ENCODE measurements at regions not wholly inside any gene's neighbourhood (a gene's known extent, or its start where the extent isn't known, plus 50 kb on each side); places are given as distances from the start of the nearest gene placed in this dataset.

DNA sequence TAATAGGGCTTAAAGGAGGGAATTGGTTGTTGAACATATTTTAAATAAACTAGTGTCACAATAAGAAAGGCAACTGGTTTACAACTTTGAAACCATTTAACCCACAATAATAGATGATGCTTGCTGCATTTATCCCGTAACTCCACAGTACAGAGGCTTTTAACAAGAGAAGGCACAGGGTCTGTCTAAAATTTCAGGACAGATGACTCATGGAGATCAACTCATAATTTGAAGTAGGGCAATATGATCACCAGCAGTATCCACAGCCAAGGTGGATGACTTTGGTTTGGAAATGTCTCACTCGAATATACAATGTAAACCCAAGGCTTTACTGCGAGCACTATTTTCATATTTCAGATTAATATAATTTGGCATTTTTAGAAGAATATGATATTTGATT lies 340.2 kb downstream of the LRIG3 start:
- H3K9me2 ChIP-seq (ENCODE audit: insufficient read depth), result no peaks in the 10 kb centered on the region
- ChIA-PET CTCF (no interaction called here), POLR2A (no interaction called here), RAD21 (ENCODE audit: low non-redundant PET in 1 of 2, low total read pairs in 2 of 2, uncharacterized antibody in 2 of 2, unreplicated experiment in 2 of 2) (no interaction called here)
- H3K27ac ChIP-seq (ENCODE audit: low read depth, low read length), result no peak overlapping the region
- no peaks in the 10 kb centered on the region for H3K79me2 ChIP-seq (ENCODE audit: insufficient read depth, low read length)
- no peaks in the 10 kb centered on the region for H3K9me3 ChIP-seq (ENCODE audit: control insufficient read depth in 1 of 2, insufficient read depth in 1 of 2, low read depth in 1 of 2, low read length in 2 of 2)
- peaks cover 4 to 11% of the 10 kb centered on the region in 2 experiments; a peak in 2 of 4 replicates for H3K4me1 ChIP-seq (ENCODE audit: control insufficient read depth in 1 of 2, insufficient read depth in 2 of 2, low read length in 2 of 2)
- DNase-seq (ENCODE audit: low read depth, low spot score) (no peak), ATAC-seq (no peak)
- H3K9ac ChIP-seq (ENCODE audit: low read length), result no peak overlapping the region
- TF ChIP-seq CBX3 (IDR thresholded peaks at IDR 0.05; ENCODE audit: low read depth) (no peak), ZFX (IDR thresholded peaks at IDR 0.05) (no peak), ZNF274 (IDR thresholded peaks at IDR 0.05; ENCODE audit: low read depth, low read length) (no peak), SRF (IDR thresholded peaks at IDR 0.05; ENCODE audit: low read depth) (no peak), EZH2 (IDR thresholded peaks at IDR 0.05) (no peak), SP1 (IDR thresholded peaks at IDR 0.05; ENCODE audit: low read depth) (no peak), TCF7L2 (IDR thresholded peaks at IDR 0.05; ENCODE audit: borderline replicate concordance, extremely low read depth, insufficient read depth, insufficient read length) (no peak)
- TF ChIP-seq, protein P1, sequence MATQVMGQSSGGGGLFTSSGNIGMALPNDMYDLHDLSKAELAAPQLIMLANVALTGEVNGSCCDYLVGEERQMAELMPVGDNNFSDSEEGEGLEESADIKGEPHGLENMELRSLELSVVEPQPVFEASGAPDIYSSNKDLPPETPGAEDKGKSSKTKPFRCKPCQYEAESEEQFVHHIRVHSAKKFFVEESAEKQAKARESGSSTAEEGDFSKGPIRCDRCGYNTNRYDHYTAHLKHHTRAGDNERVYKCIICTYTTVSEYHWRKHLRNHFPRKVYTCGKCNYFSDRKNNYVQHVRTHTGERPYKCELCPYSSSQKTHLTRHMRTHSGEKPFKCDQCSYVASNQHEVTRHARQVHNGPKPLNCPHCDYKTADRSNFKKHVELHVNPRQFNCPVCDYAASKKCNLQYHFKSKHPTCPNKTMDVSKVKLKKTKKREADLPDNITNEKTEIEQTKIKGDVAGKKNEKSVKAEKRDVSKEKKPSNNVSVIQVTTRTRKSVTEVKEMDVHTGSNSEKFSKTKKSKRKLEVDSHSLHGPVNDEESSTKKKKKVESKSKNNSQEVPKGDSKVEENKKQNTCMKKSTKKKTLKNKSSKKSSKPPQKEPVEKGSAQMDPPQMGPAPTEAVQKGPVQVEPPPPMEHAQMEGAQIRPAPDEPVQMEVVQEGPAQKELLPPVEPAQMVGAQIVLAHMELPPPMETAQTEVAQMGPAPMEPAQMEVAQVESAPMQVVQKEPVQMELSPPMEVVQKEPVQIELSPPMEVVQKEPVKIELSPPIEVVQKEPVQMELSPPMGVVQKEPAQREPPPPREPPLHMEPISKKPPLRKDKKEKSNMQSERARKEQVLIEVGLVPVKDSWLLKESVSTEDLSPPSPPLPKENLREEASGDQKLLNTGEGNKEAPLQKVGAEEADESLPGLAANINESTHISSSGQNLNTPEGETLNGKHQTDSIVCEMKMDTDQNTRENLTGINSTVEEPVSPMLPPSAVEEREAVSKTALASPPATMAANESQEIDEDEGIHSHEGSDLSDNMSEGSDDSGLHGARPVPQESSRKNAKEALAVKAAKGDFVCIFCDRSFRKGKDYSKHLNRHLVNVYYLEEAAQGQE (IDR thresholded peaks at IDR 0.05; ENCODE audit: low read depth), result no peak
- TF ChIP-seq, protein P2, sequence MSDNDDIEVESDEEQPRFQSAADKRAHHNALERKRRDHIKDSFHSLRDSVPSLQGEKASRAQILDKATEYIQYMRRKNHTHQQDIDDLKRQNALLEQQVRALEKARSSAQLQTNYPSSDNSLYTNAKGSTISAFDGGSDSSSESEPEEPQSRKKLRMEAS (IDR thresholded peaks at IDR 0.05), result no peak
- TF ChIP-seq, protein P3, sequence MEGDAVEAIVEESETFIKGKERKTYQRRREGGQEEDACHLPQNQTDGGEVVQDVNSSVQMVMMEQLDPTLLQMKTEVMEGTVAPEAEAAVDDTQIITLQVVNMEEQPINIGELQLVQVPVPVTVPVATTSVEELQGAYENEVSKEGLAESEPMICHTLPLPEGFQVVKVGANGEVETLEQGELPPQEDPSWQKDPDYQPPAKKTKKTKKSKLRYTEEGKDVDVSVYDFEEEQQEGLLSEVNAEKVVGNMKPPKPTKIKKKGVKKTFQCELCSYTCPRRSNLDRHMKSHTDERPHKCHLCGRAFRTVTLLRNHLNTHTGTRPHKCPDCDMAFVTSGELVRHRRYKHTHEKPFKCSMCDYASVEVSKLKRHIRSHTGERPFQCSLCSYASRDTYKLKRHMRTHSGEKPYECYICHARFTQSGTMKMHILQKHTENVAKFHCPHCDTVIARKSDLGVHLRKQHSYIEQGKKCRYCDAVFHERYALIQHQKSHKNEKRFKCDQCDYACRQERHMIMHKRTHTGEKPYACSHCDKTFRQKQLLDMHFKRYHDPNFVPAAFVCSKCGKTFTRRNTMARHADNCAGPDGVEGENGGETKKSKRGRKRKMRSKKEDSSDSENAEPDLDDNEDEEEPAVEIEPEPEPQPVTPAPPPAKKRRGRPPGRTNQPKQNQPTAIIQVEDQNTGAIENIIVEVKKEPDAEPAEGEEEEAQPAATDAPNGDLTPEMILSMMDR (IDR thresholded peaks at IDR 0.05 in 2 of 3, conservative IDR thresholded peaks at IDR 0.05 in 1 of 3; ENCODE audit: borderline replicate concordance in 1 of 3, insufficient read depth in 1 of 3, low read depth in 2 of 3, low read length in 2 of 3), result no peak
- no peak overlapping the region for H2AFZ ChIP-seq (ENCODE audit: low read depth, low read length, poor library complexity, severe bottlenecking)
- intact Hi-C loops (cut with micrococcal nuclease), result no loop called here
- H3K4me3 ChIP-seq (replicated peaks in 1 of 2; ENCODE audit: low read depth in 1 of 2, low read length in 2 of 2), result no peak overlapping the region
- H3K27me3 ChIP-seq (ENCODE audit: insufficient read depth, low read length), result no peaks in the 10 kb centered on the region
- no TSS peak for BruUV-seq (replicated peaks)
- H4K20me1 ChIP-seq (ENCODE audit: insufficient read depth), result no peaks in the 10 kb centered on the region
- no peaks in the 10 kb centered on the region for H3K36me3 ChIP-seq (ENCODE audit: control insufficient read depth in 1 of 2, insufficient read depth in 2 of 2, low read length in 2 of 2)
- no peak overlapping the region for H3K4me2 ChIP-seq (ENCODE audit: low read length)
